HEK293T (cell line): ENCODE measurements at regions not wholly inside any gene's neighbourhood (a gene's known extent, or its start where the extent isn't known, plus 50 kb on each side); places are given as distances from the start of the nearest gene placed in this dataset.

Experiments used
- ELF4 ChIP-seq: fragments of 450-650 bp; IDR thresholded peaks from 2 replicates; pipeline ENCODE4 v1.6.1; 2017; ENCODE audit warnings: antibody characterized with exemption
- FOXM1 ChIP-seq: fragments of 450-650 bp; IDR thresholded peaks from 2 replicates; pipeline ENCODE4 v1.6.1; 2017; ENCODE audit warnings: mild to moderate bottlenecking, borderline replicate concordance
- HDGF ChIP-seq: fragments of 450-650 bp; IDR thresholded peaks from 2 replicates; pipeline ENCODE4 v1.6.1; 2017; ENCODE audit warnings: antibody characterized with exemption, borderline replicate concordance
- L3MBTL2 ChIP-seq: fragments of 450-650 bp; conservative IDR thresholded peaks from 2 replicates; pipeline ENCODE4 v1.6.1; 2016; ENCODE audit warnings: mild to moderate bottlenecking
- PKNOX1 ChIP-seq: fragments of 450-650 bp; IDR thresholded peaks from 2 replicates; pipeline ENCODE4 v1.6.1; 2016
- SP1 ChIP-seq: fragments of 450-650 bp; IDR thresholded peaks from 2 replicates; pipeline ENCODE4 v1.6.1; 2017
- SUZ12 ChIP-seq: fragments of 450-650 bp; IDR thresholded peaks from 2 replicates; pipeline ENCODE4 v1.6.1; 2016; ENCODE audit warnings: mild to moderate bottlenecking
- TARDBP ChIP-seq: fragments of 450-650 bp; IDR thresholded peaks from 2 replicates; pipeline ENCODE4 v1.6.1; 2016
- ZNF384 ChIP-seq: fragments of 450-650 bp; IDR thresholded peaks from 2 replicates; pipeline ENCODE4 v1.6.1; 2016

GRCh38 chr19:30107251-30107650, 165.2 kb downstream of the URI1 start:
- TF ChIP-seq TARDBP (no peak), FOXM1 (no peak), ZNF384 (no peak), ELF4 (no peak), PKNOX1 (no peak), HDGF (no peak), SP1 (no peak), SUZ12 (no peak), L3MBTL2 (no peak)
